Gastroesophageal sphincter (tissue), 3 donors: ENCODE measurements at regions not wholly inside any gene's neighbourhood (a gene's known extent, or its start where the extent isn't known, plus 50 kb on each side); places are given as distances from the start of the nearest gene placed in this dataset.

ENCODE experiments used
- EP300 ChIP-seq: sonication (generic); formaldehyde crosslinking; IDR thresholded peaks from one replicate; pipeline ENCODE4 v1.6.1; 2017; ENCODE audit warnings: antibody characterized with exemption, mild to moderate bottlenecking
- POLR2A ChIP-seq, 2 donors: fragments of 450-650 bp; IDR thresholded peaks; one replicate each; pipeline ENCODE4 v1.6.1; 2017; ENCODE audit warnings: antibody characterized with exemption in 2 of 2, mild to moderate bottlenecking in 2 of 2, moderate library complexity in 1 of 2
- POLR2AphosphoS5 ChIP-seq: sonication (generic); formaldehyde crosslinking; IDR thresholded peaks from one replicate; pipeline ENCODE4 v1.6.1; 2017; ENCODE audit warnings: antibody characterized with exemption
- TF ChIP-seq, protein P1 (sequence below), 4 experiments: fragments of 200-600 bp in 2 of 4; fragments of 450-650 bp in 2 of 4; sonication (generic) in 1 of 4; IDR thresholded peaks; one replicate each; pipeline ENCODE4 v1.5.1; 2017 to 2019; ENCODE audit warnings: antibody characterized with exemption in 4 of 4, mild to moderate bottlenecking in 2 of 4, moderate library complexity in 2 of 4

DNA sequence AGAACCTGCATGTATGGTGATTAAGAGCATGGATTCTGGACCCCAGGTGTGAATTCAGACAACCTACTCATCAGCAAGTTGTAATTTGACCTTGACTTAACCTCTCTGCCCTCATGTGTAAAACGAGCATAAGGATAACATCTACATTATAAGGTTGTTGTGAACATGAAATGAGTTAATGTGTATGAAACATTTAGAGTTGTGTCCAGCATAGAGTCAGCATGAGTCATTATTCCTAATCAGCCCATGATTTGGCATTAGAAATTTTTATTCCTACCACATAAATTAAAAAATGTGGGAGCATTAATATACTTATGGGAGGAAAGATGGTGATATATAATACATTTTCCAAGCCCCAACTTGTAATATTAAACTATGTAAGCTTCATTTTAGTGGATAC lies 95.9 kb upstream of the DDHD1 start:
- TF ChIP-seq POLR2AphosphoS5, result no peak
- no peak for TF ChIP-seq POLR2A (IDR thresholded peaks at IDR 0.05)
- TF ChIP-seq, protein P1, sequence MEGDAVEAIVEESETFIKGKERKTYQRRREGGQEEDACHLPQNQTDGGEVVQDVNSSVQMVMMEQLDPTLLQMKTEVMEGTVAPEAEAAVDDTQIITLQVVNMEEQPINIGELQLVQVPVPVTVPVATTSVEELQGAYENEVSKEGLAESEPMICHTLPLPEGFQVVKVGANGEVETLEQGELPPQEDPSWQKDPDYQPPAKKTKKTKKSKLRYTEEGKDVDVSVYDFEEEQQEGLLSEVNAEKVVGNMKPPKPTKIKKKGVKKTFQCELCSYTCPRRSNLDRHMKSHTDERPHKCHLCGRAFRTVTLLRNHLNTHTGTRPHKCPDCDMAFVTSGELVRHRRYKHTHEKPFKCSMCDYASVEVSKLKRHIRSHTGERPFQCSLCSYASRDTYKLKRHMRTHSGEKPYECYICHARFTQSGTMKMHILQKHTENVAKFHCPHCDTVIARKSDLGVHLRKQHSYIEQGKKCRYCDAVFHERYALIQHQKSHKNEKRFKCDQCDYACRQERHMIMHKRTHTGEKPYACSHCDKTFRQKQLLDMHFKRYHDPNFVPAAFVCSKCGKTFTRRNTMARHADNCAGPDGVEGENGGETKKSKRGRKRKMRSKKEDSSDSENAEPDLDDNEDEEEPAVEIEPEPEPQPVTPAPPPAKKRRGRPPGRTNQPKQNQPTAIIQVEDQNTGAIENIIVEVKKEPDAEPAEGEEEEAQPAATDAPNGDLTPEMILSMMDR (IDR thresholded peaks at IDR 0.05), result no peak
- TF ChIP-seq EP300, result no peak
